H1 (cell line): ENCODE measurements at regions not wholly inside any gene's neighbourhood (a gene's known extent, or its start where the extent isn't known, plus 50 kb on each side); places are given as distances from the start of the nearest gene placed in this dataset.

Experiments used
- CTCF ChIP-seq, 3 experiments: IDR thresholded peaks; 1 replicate in 2 of 3; 2 replicates in 1 of 3; pipeline versions ENCODE4 v1.5.1 to v1.6.1; 2011; ENCODE audit warnings: low read length in 3 of 3, mild to moderate bottlenecking in 3 of 3, inconsistent platforms in 2 of 3, low read depth in 1 of 3, moderate library complexity in 1 of 3; ENCODE audit not compliant: insufficient read depth in 1 of 3; ENCODE audit errors: control extremely low read depth in 1 of 3
- EZH2 ChIP-seq: fragments of 200-600 bp; sonication (generic); IDR thresholded peaks from 2 replicates; pipeline ENCODE4 v1.7.1; 2012; ENCODE audit warnings: low read depth, mild to moderate bottlenecking, moderate library complexity, low read length, inconsistent platforms; ENCODE audit not compliant: severe bottlenecking
- GABPA ChIP-seq: IDR thresholded peaks from 2 replicates; pipeline ENCODE4 v1.6.1; 2011; ENCODE audit warnings: mild to moderate bottlenecking, low read length, moderate library complexity, borderline replicate concordance; ENCODE audit not compliant: insufficient read depth
- POLR2AphosphoS5 ChIP-seq: IDR thresholded peaks from 2 replicates; pipeline ENCODE4 v1.6.1; 2011; ENCODE audit warnings: low read depth, low read length
- SIN3A ChIP-seq, 2 experiments: IDR thresholded peaks in 1 of 2; conservative IDR thresholded peaks in 1 of 2; 2 replicates each; pipeline ENCODE4 v1.6.1; 2011 to 2012; ENCODE audit warnings: low read length in 2 of 2, improper control_type of control experiment in 1 of 2, low read depth in 1 of 2, mild to moderate bottlenecking in 1 of 2
- SP1 ChIP-seq: IDR thresholded peaks from 2 replicates; pipeline ENCODE4 v1.6.1; 2011; ENCODE audit warnings: low read depth, low read length

DNA sequence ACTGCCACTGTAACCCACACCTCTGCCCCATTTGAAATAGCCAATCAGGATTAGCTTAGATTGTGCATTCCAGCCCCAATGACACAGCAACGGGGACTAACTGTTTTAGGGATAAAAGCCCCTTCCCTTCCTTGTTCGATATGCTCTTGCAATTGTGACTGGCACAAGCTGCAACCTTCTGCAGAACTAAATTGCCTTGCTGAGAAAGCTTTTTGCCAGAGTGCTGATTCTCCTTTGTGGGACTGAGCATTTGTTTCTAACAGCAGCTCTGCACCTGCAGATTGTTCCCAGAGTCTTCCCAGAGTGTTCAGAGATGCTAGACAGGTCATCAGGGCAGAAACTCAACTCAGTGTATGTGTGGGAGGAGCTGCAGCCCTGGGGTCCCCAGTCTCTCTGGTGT is 115.8 kb downstream of the ZNF675 start:
- TF ChIP-seq CTCF (IDR thresholded peaks at IDR 0.05; ENCODE audit: control extremely low read depth in 1 of 3, insufficient read depth in 1 of 3, low read depth in 1 of 3, low read length in 3 of 3) (no peak), SIN3A (conservative IDR thresholded peaks at IDR 0.05 in 1 of 2, IDR thresholded peaks at IDR 0.05 in 1 of 2; ENCODE audit: low read depth in 1 of 2, low read length in 2 of 2) (no peak), GABPA (no peak), POLR2AphosphoS5 (no peak), EZH2 (no peak), SP1 (no peak)
